GM12864 (cell line): ENCODE measurements at regions not wholly inside any gene's neighbourhood (a gene's known extent, or its start where the extent isn't known, plus 50 kb on each side); places are given as distances from the start of the nearest gene placed in this dataset.
"Not testable (repeated sequence)": the region's sequence is repeated elsewhere in the genome, so short reads cannot be mapped to it uniquely, and the experiment has no call there.

Source experiments
- DNase-seq: peaks from one replicate; pipeline ENCODE4 v3.0.0-alpha.2; 2011; ENCODE audit warnings: low read depth
- H3K4me3 ChIP-seq: 2 replicates; pipeline ENCODE4 v1.5.1; 2011; ENCODE audit warnings: mild to moderate bottlenecking, low read depth, low read length, control low read depth
- CTCF ChIP-seq: IDR thresholded peaks from 2 replicates; pipeline ENCODE4 v1.5.1; 2011; ENCODE audit warnings: low read depth, mild to moderate bottlenecking, moderate library complexity, low read length, control low read depth, inconsistent platforms; ENCODE audit errors: missing control alignments

- TF ChIP-seq CTCF: no peak
- H3K4me3 ChIP-seq: no peak overlapping the region
- no peak for DNase-seq
Observed at GRCh38 chr2:154577390-154577789, 121.1 kb upstream of the KCNJ3 start.

GRCh38 chr2:154580767-154581166, 117.7 kb upstream of the KCNJ3 start:
- TF ChIP-seq CTCF: no peak
- DNase-seq: no peak
- H3K4me3 ChIP-seq: no peak overlapping the region

GRCh38 chr2:154582694-154583093, 115.8 kb upstream of the KCNJ3 start:
- not testable (repeated sequence) for H3K4me3 ChIP-seq, DNase-seq

GRCh38 chr2:154583274-154583673, 115.2 kb upstream of the KCNJ3 start:
- DNase-seq: not testable (repeated sequence)

GRCh38 chr2:154587739-154588138, 110.8 kb upstream of the KCNJ3 start:
- no peak for TF ChIP-seq CTCF
- no peak for DNase-seq

More at GRCh38 chr2:154583274-154583673, 115.2 kb upstream of the KCNJ3 start:
- not testable (repeated sequence) for H3K4me3 ChIP-seq

GRCh38 chr2:154588838-154589237, 109.7 kb upstream of the KCNJ3 start:
- TF ChIP-seq CTCF: no peak
- no peak for DNase-seq

More at GRCh38 chr2:154587739-154588138, 110.8 kb upstream of the KCNJ3 start:
- no peak overlapping the region for H3K4me3 ChIP-seq

GRCh38 chr2:154589514-154589913, 109.0 kb upstream of the KCNJ3 start:
- no peak for DNase-seq
- no peak overlapping the region for H3K4me3 ChIP-seq
- no peak for TF ChIP-seq CTCF

More at GRCh38 chr2:154588838-154589237, 109.7 kb upstream of the KCNJ3 start:
- no peak overlapping the region for H3K4me3 ChIP-seq

- no peak for DNase-seq
- TF ChIP-seq CTCF: no peak
- H3K4me3 ChIP-seq: no peak overlapping the region
Observed at GRCh38 chr2:154591294-154591820, 107.1 kb upstream of the KCNJ3 start.
